ENCODE measurements at regions not wholly inside any gene's neighbourhood (a gene's known extent, or its start where the extent isn't known, plus 50 kb on each side); places are given as distances from the start of the nearest gene placed in this dataset.

GRCh38 chr4:155026715-155027114 lies 181.7 kb upstream of the NPY2R start:
- H3K27me3 Mint-ChIP-seq (ENCODE audit: unreplicated experiment), result no peaks in the 10 kb centered on the region
- H3K4me1 Mint-ChIP-seq (ENCODE audit: low read depth, unreplicated experiment), result no peaks in the 10 kb centered on the region
- no peak overlapping the region for H3K4me3 Mint-ChIP-seq (ENCODE audit: low read depth, unreplicated experiment)
- intact Hi-C loops (cut with micrococcal nuclease; ENCODE audit: unreplicated experiment), result loop anchor here (1.0 kb wide), 1 partner anchor 327 kb away; no protein-coding TSS in a partner anchor
- CTCF ChIA-PET, result no interaction called here
- BruUV-seq (replicated peaks), result no TSS peak
- no peak overlapping the region for H3K27ac Mint-ChIP-seq (ENCODE audit: unreplicated experiment)
- no peak for DNase-seq
- H3K36me3 Mint-ChIP-seq (ENCODE audit: insufficient read depth, unreplicated experiment), result no peaks in the 10 kb centered on the region
- no peak for TF ChIP-seq CTCF (IDR thresholded peaks at IDR 0.05; ENCODE audit: unreplicated experiment)
- H3K9me3 Mint-ChIP-seq (ENCODE audit: low read depth, unreplicated experiment), result no peaks in the 10 kb centered on the region

GRCh38 chr4:155032521-155033229 lies 175.8 kb upstream of the NPY2R start:
- BruUV-seq (replicated peaks), result no TSS peak
- Mint-ChIP-seq H3K27me3 (ENCODE audit: unreplicated experiment) (no peaks in the 10 kb centered on the region), H3K4me1 (ENCODE audit: low read depth, unreplicated experiment) (no peaks in the 10 kb centered on the region), H3K9me3 (ENCODE audit: low read depth, unreplicated experiment) (no peaks in the 10 kb centered on the region), H3K27ac (ENCODE audit: unreplicated experiment) (no peak overlapping the region), H3K36me3 (ENCODE audit: insufficient read depth, unreplicated experiment) (no peaks in the 10 kb centered on the region), H3K4me3 (ENCODE audit: low read depth, unreplicated experiment) (no peak overlapping the region)
- CTCF ChIA-PET, result no interaction called here
- intact Hi-C loops (cut with micrococcal nuclease; ENCODE audit: unreplicated experiment), result no loop called here
- TF ChIP-seq CTCF (IDR thresholded peaks at IDR 0.05; ENCODE audit: unreplicated experiment), result no peak
- no peak for DNase-seq

- H3K9me3 Mint-ChIP-seq (ENCODE audit: low read depth, unreplicated experiment), result no peaks in the 10 kb centered on the region
- intact Hi-C loops (cut with micrococcal nuclease; ENCODE audit: unreplicated experiment), result no loop called here
- no peaks in the 10 kb centered on the region for H3K4me1 Mint-ChIP-seq (ENCODE audit: low read depth, unreplicated experiment)
- no TSS peak for BruUV-seq (replicated peaks)
- no peaks in the 10 kb centered on the region for H3K27me3 Mint-ChIP-seq (ENCODE audit: unreplicated experiment)
- CTCF ChIA-PET, result no interaction called here
- TF ChIP-seq CTCF (IDR thresholded peaks at IDR 0.05; ENCODE audit: unreplicated experiment), result no peak
- no peak overlapping the region for H3K27ac Mint-ChIP-seq (ENCODE audit: unreplicated experiment)
- DNase-seq, result no peak
- H3K36me3 Mint-ChIP-seq (ENCODE audit: insufficient read depth, unreplicated experiment), result no peaks in the 10 kb centered on the region
- H3K4me3 Mint-ChIP-seq (ENCODE audit: low read depth, unreplicated experiment), result no peak overlapping the region
Observed at GRCh38 chr4:155033604-155034003, 174.8 kb upstream of the NPY2R start.

- no peak overlapping the region for H3K4me3 Mint-ChIP-seq (ENCODE audit: low read depth, unreplicated experiment)
- no peaks in the 10 kb centered on the region for H3K27me3 Mint-ChIP-seq (ENCODE audit: unreplicated experiment)
- intact Hi-C loops (cut with micrococcal nuclease; ENCODE audit: unreplicated experiment), result no loop called here
- no peak overlapping the region for H3K27ac Mint-ChIP-seq (ENCODE audit: unreplicated experiment)
- no peak for DNase-seq
- H3K9me3 Mint-ChIP-seq (ENCODE audit: low read depth, unreplicated experiment), result no peaks in the 10 kb centered on the region
- no peaks in the 10 kb centered on the region for H3K36me3 Mint-ChIP-seq (ENCODE audit: insufficient read depth, unreplicated experiment)
- TF ChIP-seq CTCF (IDR thresholded peaks at IDR 0.05; ENCODE audit: unreplicated experiment), result no peak
- BruUV-seq (replicated peaks), result no TSS peak
- CTCF ChIA-PET, result interaction anchor here (0.6 kb wide), 1 partner anchor 21 kb away, joined by 3 read pairs; no protein-coding TSS in a partner anchor
- H3K4me1 Mint-ChIP-seq (ENCODE audit: low read depth, unreplicated experiment), result no peaks in the 10 kb centered on the region
Observed at GRCh38 chr4:155037031-155037430, 171.4 kb upstream of the NPY2R start.
